Stomach (tissue), 8 donors: ENCODE measurements at regions not wholly inside any gene's neighbourhood (a gene's known extent, or its start where the extent isn't known, plus 50 kb on each side); places are given as distances from the start of the nearest gene placed in this dataset.

Source experiments
- DNase-seq, 2 donors: peaks; one replicate each; pipeline versions ENCODE4 v3.0.0 to v3.0.0-alpha.2; 2013 to 2019
- H3K27ac ChIP-seq, 5 donors: fragments of 200-600 bp in 4 of 5; sonication (generic) in 4 of 5; one replicate each; pipeline ENCODE4 v1.5.1; 2013 to 2019; ENCODE audit warnings: mild to moderate bottlenecking in 1 of 5, moderate library complexity in 1 of 5
- H3K27me3 ChIP-seq, 3 donors: fragments of 200-600 bp; sonication (generic); one replicate each; pipeline ENCODE4 v1.5.1; 2017 to 2019; ENCODE audit warnings: mixed run types in 1 of 3
- H3K36me3 ChIP-seq, 4 donors: fragments of 200-600 bp; sonication (generic); 1 replicate in 3 of 4; 2 replicates in 1 of 4; pipeline ENCODE4 v1.5.1; 2016 to 2019
- H3K4me1 ChIP-seq, 4 donors: fragments of 200-600 bp; sonication (generic); one replicate each; pipeline ENCODE4 v1.5.1; 2016 to 2019
- H3K4me3 ChIP-seq, 4 donors: fragments of 200-600 bp; sonication (generic) in 3 of 4; one replicate each; pipeline ENCODE4 v1.5.1; 2016 to 2019; ENCODE audit warnings: mild to moderate bottlenecking in 1 of 4
- H3K9me3 ChIP-seq, 4 donors: fragments of 200-600 bp; sonication (generic); one replicate each; pipeline ENCODE4 v1.5.1; 2016 to 2019
- CTCF ChIP-seq, 7 experiments: fragments of 450-650 bp in 4 of 7; fragments of 200-600 bp in 3 of 7; sonication (generic) in 3 of 7; IDR thresholded peaks; one replicate each; pipeline ENCODE4 v1.5.1; 2016 to 2019; ENCODE audit warnings: antibody characterized with exemption in 7 of 7, control low read depth in 2 of 7, mild to moderate bottlenecking in 1 of 7
- EP300 ChIP-seq: sonication (generic); formaldehyde crosslinking; IDR thresholded peaks from one replicate; pipeline ENCODE4 v1.6.1; 2017; ENCODE audit warnings: antibody characterized with exemption
- POLR2A ChIP-seq, 4 donors: fragments of 450-650 bp; IDR thresholded peaks; one replicate each; pipeline ENCODE4 v1.6.1; 2016; ENCODE audit warnings: antibody characterized with exemption in 4 of 4, control low read depth in 2 of 4, mild to moderate bottlenecking in 1 of 4, moderate library complexity in 1 of 4
- POLR2AphosphoS5 ChIP-seq, 3 donors: sonication (generic); formaldehyde crosslinking; IDR thresholded peaks; one replicate each; pipeline ENCODE4 v1.6.1; 2016; ENCODE audit warnings: antibody characterized with exemption in 3 of 3
- WGBS, 5 donors: extraction: QIAGEN DNeasy Blood & Tissue Kit in 3 of 5; methylation state at CpG; one replicate each; pipeline versions ENCODE4 v1.1.5 to v1.1.7; 2013 to 2018; 5-methylcytosine and 5-hydroxymethylcytosine counted together
- intact Hi-C: fragments of 100-400 bp; cut with DNase I; formaldehyde crosslinking; loops from one replicate; pipeline ENCODE4 v1.15.1; 2023; ENCODE audit warnings: low total_unique reads
- donor health status: healthy with polysubstance abuse.
- donor health status: Bipolar disorder and iron deficiency.
- donor health status: healthy.

GRCh38 chr5:142446960-142447279 is 122.1 kb upstream of the SPRY4 start:
- no peak for TF ChIP-seq POLR2AphosphoS5 (IDR thresholded peaks at IDR 0.05)
- TF ChIP-seq EP300, result no peak
- TF ChIP-seq CTCF (IDR thresholded peaks at IDR 0.05), result no peak
- no peak for TF ChIP-seq POLR2A (IDR thresholded peaks at IDR 0.05)
- 56 to 65% (median 62%) methylated on average over 3 of the region's 3 CpGs for WGBS, 5 donors
- Histone ChIP-seq H3K9me3 (no peaks in the 10 kb centered on the region), H3K27me3 (no peaks in the 10 kb centered on the region), H3K4me1 (peaks cover 0 to 2% (median 0%) of the 10 kb centered on the region in 4 donors), H3K4me3 (no peak overlapping the region), H3K36me3 (no peaks in the 10 kb centered on the region), H3K27ac (peak overlapping the region in 1 of 5 donors; percentile 18)
- intact Hi-C loops, result no loop called here
- DNase-seq, result no peak

GRCh38 chr5:142446131-142446959 is 121.5 kb upstream of the SPRY4 start:
- WGBS, 5 donors, result 62 to 72% (median 69%) methylated on average over 5 of the region's 5 CpGs
- DNase-seq, result peak in 1 of 2 donors; percentile 39
- Histone ChIP-seq H3K4me3 (no peak overlapping the region), H3K4me1 (peaks cover 0 to 8% (median 3%) of the 10 kb centered on the region in 4 donors), H3K27ac (peak overlapping the region in 2 of 5 donors; percentile 11 to 18), H3K27me3 (no peaks in the 10 kb centered on the region), H3K36me3 (no peaks in the 10 kb centered on the region), H3K9me3 (no peaks in the 10 kb centered on the region)
- TF ChIP-seq CTCF (IDR thresholded peaks at IDR 0.05) (no peak), POLR2AphosphoS5 (IDR thresholded peaks at IDR 0.05) (no peak), EP300 (no peak), POLR2A (IDR thresholded peaks at IDR 0.05) (no peak)
- intact Hi-C loops, result no loop called here

GRCh38 chr5:142445266-142445665 is 120.4 kb upstream of the SPRY4 start:
- no peak overlapping the region for H3K4me3 ChIP-seq
- H3K4me1 ChIP-seq, result peaks cover 0 to 8% (median 4%) of the 10 kb centered on the region in 4 donors
- no peak for TF ChIP-seq POLR2A (IDR thresholded peaks at IDR 0.05)
- TF ChIP-seq CTCF (IDR thresholded peaks at IDR 0.05), result no peak
- TF ChIP-seq EP300, result no peak
- no peak for TF ChIP-seq POLR2AphosphoS5 (IDR thresholded peaks at IDR 0.05)
- no peaks in the 10 kb centered on the region for H3K9me3 ChIP-seq
- 91 to 100% (median 93%) methylated on average over 3 to 5 of the region's 5 CpGs for WGBS, 5 donors
- no peaks in the 10 kb centered on the region for H3K27me3 ChIP-seq
- no peak overlapping the region for H3K27ac ChIP-seq
- DNase-seq, result no peak
- intact Hi-C loops, result no loop called here
- H3K36me3 ChIP-seq, result no peaks in the 10 kb centered on the region

- peak in 1 of 2 donors; percentile 74 for DNase-seq
- intact Hi-C loops, result no loop called here
- H3K27me3 ChIP-seq, result no peaks in the 10 kb centered on the region
- peaks cover 0 to 24% (median 11%) of the 10 kb centered on the region in 4 donors for H3K4me1 ChIP-seq
- 25 to 52% (median 47%) methylated on average over 12 of the region's 12 CpGs for WGBS, 5 donors
- H3K9me3 ChIP-seq, result no peaks in the 10 kb centered on the region
- TF ChIP-seq POLR2A (IDR thresholded peaks at IDR 0.05) (no peak), EP300 (no peak), CTCF (IDR thresholded peaks at IDR 0.05) (no peak), POLR2AphosphoS5 (IDR thresholded peaks at IDR 0.05) (no peak)
- H3K4me3 ChIP-seq, result no peak overlapping the region
- H3K36me3 ChIP-seq, result no peaks in the 10 kb centered on the region
- no peak overlapping the region for H3K27ac ChIP-seq
Observed at GRCh38 chr5:142441616-142442015, 116.8 kb upstream of the SPRY4 start.
